DMS 273 (cell line): ENCODE measurements at regions not wholly inside any gene's neighbourhood (a gene's known extent, or its start where the extent isn't known, plus 50 kb on each side); places are given as distances from the start of the nearest gene placed in this dataset.
"Not testable (repeated sequence)": the region's sequence is repeated elsewhere in the genome, so short reads cannot be mapped to it uniquely, and the experiment has no call there.

Source experiments
- DNase-seq: peaks from one replicate; lab custom pipeline; 2025; ENCODE audit not compliant: unreplicated experiment; lab: John Stamatoyannopoulos, UW

DNA sequence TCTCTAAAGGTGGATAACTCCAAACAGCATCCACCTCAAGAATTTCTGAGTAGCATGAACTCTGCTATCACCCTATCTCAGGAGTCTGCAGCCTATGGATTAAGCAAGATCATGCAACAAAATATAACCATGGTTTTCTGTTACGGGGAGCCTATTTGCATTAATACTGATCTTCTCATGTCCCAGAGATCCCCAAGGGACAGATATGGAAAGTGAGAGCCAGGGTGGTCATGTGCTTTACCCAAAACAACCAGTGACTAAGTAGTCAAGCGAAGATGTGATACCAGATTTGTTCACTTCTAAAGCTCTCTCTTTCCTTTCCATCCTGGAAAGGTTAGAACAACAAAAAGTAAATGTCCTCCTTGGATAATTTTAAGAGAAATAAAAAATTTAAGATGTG is 125.1 kb downstream of the PRRX1 start:
- no peak for DNase-seq

DNA sequence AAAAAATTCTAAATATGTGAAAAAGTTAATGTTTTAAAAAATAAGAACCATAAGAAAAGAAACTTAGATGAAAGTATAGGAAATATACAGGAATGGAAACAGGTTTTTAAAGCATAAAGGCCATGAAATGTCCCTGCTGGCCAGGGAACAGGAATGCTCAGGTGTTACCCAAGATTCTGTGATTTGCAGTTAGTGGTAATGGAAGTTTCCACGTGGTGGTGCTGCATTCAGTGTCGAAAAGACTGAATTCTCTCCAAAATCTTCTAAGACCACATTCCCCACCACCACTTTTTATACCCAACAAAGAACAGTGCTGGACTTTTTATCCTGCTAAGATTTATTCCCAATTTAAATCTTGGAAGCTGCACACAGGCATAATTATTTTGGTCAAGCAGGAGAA is 126.2 kb downstream of the PRRX1 start:
- no peak for DNase-seq

DNA sequence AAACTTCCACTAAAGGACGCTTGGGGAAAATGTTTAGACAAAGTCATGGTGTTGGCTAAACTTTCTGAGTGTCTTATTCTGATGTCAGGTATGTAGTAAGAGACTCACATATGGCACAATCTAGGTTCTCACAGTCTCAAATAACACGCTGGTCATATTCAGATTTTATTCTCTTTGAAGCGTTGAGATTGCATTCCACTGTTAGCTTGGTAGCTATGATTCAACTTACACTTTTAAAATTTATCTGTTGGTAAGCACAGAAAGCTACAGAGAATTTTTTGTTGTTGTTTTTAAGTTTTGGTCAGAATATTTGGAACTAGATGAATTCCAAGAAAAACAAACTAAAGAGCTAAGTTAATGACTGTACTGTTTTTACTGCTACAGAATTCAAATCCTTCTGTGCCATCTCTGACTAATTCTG is 126.7 kb downstream of the PRRX1 start:
- no peak for DNase-seq

- no peak for DNase-seq
Measured at GRCh38 chr1:170791941-170792340, 128.0 kb downstream of the PRRX1 start.

DNA sequence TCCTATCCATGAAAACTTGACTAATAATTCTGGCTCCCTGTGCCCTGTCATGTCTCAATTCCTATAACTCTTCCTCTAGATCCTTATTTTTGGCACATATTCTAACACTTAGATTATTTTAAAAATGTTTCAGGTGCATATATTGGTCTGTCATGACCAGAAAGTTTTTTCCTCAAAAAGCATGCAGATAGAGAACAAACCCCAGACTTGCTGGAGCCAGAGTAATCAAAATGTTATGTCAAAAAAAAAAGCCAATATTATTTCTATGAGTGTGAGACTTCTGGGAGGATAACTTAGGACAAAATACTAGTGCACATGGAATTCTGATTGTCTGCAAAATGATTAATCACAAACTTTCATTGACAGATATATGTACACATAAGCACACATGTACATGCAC is 135.1 kb upstream of the MROH9 start:
- no peak for DNase-seq

GRCh38 chr1:170800812-170801211 is 134.5 kb upstream of the MROH9 start:
- no peak for DNase-seq

- no peak for DNase-seq
Measured at GRCh38 chr1:170803711-170804110, 131.6 kb upstream of the MROH9 start.

DNA sequence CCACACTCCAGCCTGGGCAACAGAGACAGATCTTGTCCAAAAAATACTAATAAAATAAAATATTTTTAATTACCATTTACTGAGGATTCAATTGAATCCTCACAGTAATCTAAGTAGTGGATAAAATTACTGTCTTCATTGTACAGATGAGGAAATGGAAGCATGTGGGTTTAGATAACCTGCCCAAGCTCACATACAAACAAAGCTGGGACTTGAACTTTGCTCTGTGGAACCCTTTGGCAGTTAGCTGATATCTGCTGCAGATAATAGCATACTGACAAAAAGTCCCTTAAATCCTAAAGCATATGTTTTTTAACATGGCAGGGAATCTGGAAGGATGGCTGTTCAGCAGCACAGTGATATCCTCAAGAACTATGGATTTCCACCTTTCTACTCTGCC is 130.9 kb upstream of the MROH9 start:
- no peak for DNase-seq

GRCh38 chr1:170804879-170805278 is 130.5 kb upstream of the MROH9 start:
- DNase-seq: no peak

DNA sequence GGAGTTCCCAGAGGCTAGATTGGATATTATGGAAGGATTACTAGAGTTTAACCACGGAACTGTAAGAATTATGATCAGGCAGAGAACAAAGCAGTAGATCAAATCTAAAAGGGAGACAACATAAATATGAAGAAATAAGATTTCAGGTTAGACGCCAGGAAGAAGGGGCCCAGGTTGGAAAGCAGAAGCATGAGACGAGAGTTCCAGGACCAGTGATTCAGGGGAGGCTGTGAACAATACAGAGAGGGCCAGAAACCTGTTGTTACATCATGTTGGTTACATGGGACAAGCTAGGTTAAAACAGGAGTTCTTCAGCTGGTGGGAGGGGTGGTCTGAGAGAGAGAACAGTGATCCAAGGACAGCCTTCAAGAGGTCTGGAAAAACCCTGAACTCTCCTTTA is 128.4 kb upstream of the MROH9 start:
- no peak for DNase-seq

GRCh38 chr1:170807432-170807831 is 127.9 kb upstream of the MROH9 start:
- no peak for DNase-seq

DNA sequence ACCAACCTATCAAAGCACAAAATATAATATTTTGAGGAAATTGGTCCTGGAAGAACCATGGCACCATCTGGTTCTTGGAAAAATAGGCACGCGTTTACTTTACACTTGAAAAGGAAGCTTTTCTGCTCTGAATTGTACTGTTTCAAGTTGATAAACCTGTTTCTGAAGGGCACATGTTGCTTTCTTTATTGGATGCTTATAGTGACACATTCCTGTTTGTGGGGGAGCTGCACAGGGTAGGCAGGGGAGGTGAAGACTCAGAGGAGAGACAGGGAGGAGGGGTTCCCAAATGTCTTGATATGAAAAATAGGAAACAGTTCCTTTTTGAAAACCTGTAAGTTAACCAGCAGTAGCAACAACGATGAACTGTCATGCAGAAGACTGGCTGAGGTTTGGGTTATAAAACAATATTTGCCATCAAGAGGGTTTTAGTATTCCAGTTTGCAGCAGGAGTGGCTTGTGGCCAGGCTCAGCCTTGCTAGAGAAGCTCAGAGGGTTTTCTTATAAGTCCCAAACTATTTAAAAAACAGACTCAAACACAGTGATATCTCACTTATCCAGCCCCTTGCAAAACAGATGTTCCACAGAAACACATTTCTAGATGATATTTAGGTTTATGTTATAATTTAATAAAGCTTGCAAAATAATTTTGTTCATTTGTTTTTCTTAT is 127.0 kb upstream of the MROH9 start:
- no peak for DNase-seq

GRCh38 chr1:170811013-170811412 is 124.3 kb upstream of the MROH9 start:
- DNase-seq: not testable (repeated sequence)

GRCh38 chr1:170819781-170820180 is 115.6 kb upstream of the MROH9 start:
- DNase-seq: no peak

DNA sequence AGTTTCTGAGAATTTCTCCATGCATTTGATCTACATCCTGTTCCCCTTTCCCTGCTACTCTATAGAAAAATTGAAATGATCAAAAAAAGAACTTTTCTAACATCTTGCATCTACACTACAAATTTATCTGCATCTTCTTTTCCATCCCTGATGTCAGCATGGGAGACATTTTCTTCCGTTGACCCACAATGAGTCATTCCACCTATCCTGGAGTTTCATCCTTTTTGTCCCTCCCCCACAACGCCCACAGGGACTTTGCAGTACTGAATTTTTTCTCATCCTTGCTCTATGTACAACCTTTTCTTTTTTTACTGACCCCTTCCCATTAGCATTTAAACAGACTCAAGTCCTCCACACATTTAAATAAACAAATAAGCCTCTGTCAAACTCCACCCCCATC is 112.2 kb upstream of the MROH9 start:
- DNase-seq: no peak

DNA sequence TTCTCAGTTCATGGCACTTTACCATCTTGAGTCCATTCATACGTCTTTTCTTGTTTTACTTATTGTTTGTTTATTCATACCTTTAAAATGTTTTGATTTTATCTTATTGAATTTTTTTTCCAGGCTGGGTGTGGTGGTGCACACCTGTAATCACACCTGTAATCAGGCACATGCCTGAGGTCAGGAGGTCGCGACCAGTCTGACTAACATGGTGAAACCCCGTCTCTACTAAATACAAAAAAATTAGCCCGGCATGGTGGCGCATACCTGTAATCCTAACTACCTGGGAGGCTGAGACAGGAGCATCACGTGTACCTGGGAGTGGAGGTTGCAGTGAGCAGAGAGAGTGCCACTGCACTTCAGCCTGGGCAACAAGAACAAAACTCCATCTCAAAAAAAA is 104.1 kb upstream of the MROH9 start:
- no peak for DNase-seq

DNA sequence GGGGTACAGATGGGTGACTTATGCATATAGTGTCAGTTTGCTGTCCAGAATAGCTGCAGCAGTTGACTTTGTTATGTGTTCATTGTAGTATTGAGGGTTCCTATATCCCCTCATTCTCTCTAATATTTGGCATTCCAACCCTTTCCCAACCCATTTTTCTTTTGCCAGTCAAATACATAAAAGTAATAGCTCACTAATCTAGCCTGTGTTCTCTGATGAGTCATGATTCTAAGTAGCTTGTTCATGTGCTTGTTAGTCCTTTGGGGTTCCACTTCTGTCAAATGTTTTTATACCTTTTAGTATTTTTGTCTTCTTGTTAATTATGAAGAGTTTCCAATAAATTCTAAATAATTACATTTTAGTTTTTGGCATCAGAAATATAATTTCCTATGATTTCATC is 99.2 kb upstream of the MROH9 start:
- no peak for DNase-seq

DNA sequence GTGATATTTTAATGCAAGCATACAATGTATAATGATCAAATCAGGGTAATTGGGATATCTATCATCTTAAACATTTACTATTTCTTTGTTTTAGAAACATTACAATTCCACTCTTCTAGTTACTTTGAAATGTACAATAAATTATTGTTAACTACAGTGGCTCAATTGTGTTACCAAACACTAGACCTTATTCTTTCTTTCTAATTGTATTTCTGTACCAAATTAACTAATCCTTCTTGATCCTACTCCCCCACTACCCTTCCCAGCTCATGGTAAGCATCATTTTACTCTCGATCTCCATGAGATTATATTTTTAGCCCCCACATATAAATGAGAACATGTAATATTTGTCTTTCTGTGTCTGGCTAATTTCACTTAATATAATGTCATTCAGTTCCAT is 95.0 kb upstream of the MROH9 start:
- no peak for DNase-seq

DNA sequence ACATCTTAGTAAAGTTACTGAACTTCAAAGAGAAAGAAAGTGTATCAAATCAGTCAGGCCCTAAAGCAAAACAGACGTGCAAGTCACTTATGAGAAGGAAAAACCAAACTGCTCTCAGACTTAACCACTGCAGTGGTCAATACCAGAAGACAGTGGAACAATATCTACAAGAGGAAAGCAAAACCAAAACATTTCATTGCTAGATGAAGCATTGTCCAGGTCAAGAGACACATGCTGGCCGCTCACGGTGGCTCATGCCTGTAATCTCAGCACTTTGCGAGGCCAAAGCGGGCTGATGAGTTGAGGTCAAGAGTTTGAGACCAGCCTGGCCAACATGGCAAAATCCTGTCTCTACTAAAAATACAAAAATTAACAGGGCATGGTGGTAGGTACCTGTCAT is 82.0 kb upstream of the MROH9 start:
- DNase-seq: no peak

DNA sequence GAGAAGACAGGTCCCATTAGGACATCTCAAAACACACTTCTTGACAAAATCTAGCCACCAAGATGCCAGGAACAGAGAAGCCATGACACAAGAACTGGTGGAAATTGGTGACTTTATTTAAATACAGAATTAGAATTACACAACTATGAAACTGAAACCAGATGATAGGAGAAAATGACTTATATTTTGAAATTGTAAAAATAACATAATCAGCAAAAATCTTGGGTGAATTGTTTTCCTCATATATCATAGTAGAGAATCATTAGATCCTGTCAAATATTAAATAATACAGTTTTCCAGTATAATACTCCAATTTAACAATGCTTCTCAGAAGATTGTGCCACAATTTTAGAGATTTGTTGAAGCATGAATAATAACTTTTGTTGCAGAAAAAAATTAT is 81.5 kb upstream of the MROH9 start:
- no peak for DNase-seq

GRCh38 chr1:170854677-170855076 is 80.7 kb upstream of the MROH9 start:
- DNase-seq: no peak

GRCh38 chr1:170856455-170856854 is 78.9 kb upstream of the MROH9 start:
- DNase-seq: no peak

- no peak for DNase-seq
Measured at GRCh38 chr1:170857955-170858354, 77.4 kb upstream of the MROH9 start.

DNA sequence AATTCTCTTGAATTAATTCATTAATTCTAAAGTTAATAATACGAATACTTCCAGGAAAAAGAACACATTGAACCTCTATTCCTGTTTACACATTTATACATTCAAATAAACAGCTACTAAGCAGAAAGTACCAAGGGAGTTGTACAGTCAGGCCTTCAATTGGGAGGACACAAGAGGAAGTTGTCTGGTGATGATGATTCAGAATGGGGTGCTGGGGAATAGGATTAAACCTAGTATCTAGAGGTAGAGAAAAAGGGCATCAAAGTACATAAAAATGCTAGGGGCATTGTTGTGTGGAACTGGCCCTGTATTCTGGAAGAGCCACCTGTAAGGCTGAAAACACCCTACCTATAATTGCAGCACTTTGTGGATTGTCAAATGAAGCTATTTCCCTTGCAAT is 71.7 kb upstream of the MROH9 start:
- DNase-seq: no peak
